GF-D8 (cell line): ENCODE measurements at regions not wholly inside any gene's neighbourhood (a gene's known extent, or its start where the extent isn't known, plus 50 kb on each side); places are given as distances from the start of the nearest gene placed in this dataset.

Experiments
- DNase-seq: peaks from one replicate; lab custom pipeline; 2025; lab: John Stamatoyannopoulos, UW

DNA sequence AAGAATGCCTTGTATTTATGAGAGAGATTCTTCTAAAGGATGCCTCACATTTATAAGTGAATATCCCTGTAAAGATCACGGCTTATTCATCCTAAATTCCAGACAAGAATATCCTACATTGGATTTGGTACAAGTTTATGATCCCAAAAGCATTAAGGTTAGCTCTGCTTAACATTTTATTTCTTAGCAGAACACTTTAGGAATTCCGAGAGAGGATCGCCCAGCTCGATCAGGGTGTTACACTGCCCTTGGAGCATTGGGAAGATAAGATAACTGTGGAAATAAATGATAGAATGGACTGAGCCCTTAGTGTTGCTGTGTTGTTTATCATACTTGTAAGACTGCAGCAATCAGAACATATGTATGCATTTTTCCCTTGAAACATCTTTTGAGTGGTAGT lies 223.0 kb upstream of the CDIN1 start:
- DNase-seq, result no peak

DNA sequence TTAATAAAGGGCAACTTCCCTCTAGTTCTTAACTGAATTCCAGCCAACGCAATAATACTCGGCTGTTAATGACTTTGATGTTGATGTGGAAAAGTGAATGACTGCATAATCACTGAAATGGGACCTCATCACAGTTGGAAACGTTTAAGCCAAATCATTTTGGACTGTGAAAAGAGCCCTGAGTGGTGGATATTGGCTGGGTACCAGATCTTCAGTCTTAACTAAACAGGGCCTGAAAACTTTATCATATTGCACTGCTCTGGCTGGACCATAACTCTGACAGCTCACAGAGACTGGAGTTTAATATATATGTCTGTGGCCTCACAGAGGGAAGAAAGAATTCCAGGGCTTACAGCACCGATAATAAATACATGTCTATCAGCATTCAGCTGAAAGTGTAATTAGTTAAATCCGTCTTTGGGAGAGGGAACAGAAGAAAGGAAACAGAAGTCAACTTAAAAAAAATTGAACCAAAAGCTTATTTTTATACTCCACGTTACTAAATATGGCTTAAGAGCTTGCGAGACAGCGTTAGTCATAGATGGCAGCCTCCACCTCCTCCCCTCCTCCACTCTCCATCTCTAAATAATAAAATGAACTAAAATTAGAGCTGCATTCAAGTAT lies 222.3 kb upstream of the CDIN1 start:
- no peak for DNase-seq

DNA sequence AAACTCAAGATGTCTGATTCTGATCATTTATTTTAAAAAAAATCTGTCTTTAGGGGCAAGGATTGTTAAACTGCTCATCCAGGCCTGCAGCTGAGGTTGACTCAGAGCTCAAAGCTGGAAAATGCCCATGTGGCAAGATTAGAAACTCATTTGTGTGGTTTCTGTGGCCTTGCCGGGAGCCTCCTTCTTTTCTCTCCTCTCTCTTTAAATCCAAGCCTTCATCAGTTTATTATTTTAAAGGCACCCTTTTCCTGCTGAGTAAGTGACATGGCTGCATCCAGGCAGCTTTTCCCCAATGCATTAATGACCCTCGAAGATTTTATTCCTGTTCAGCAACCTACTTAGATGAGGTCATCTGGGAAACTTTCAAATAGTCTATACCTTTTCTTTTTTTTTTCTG lies 221.3 kb upstream of the CDIN1 start:
- DNase-seq, result no peak

DNA sequence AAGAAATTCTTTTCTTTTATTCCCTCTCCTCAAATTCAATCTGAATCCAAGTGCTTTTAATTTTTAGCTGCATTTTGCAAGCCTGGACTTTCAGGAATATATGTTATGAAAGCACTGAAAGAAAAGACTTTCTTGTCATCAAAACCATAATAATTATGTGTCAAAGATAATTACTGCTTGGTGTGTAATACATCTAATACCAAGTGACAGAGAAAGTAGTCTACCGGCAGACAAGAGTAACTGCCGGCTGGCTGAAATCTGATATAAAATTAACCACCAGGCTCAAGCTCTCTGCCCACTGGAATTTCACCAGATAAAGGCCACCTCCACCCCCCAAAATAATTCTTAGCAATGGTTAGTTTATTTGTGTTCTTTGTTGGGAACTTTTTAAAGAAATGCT lies 220.9 kb upstream of the CDIN1 start:
- no peak for DNase-seq

DNA sequence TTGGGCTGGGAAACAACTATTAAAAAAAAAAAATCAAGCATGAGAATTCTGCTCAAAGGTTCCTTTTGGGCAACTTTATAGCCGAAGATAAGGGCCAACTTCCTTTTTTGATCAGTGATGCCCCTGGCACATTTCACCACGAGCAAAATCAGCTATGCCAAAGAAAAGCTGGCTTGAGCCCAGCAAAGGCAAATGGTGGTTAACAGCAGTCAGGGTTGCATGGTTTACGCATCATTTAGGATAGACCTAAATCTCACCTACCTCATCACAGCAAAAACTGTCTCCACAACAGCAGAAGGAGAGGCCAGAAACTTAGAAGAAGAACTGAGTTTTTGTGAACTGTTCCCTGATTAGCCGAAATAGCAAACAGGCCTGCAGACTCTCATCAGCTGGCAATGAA lies 220.1 kb upstream of the CDIN1 start:
- DNase-seq, result no peak

DNA sequence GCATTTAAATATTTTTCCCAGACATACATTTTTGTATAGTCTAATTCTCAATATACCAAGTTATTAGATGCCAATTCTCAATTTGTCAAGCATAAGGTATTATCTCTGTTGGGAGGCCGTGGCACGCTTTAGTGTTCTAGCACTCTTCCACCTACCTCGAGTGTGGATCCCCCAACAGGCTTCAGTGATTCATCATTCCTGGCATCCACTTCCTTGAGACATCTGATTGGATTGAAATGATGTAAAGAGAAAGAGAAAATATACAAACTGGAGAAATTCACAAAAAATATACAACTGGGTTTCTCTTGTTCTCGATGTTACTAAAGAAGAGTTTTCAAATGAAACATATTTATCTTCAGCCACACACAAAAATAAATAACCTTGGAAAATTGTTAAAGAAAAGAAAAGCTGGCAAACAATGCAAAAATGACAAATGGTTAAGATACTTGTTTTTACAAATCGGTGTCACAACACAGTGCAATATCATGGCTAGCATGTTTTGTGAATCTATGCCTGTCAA lies 218.0 kb upstream of the CDIN1 start:
- DNase-seq, result no peak

DNA sequence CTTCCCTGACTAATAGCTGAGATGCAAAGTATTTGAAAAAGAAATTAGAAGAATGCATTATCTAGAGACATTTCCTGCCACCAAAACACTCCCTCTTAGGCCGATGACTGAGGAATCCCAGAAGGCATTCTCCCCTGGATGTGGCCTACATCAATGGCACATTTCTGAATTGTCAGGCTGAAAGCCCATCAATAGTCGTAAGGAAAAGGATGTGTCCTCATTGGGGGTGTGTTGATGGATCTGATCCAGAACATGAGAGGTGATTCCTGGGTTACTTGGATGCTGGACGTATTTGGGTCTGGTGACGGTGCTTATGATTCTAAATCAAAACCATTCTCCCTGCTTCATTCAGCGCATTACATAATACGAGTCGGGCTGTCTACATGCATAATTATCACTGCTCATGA lies 216.9 kb upstream of the CDIN1 start:
- DNase-seq, result no peak

DNA sequence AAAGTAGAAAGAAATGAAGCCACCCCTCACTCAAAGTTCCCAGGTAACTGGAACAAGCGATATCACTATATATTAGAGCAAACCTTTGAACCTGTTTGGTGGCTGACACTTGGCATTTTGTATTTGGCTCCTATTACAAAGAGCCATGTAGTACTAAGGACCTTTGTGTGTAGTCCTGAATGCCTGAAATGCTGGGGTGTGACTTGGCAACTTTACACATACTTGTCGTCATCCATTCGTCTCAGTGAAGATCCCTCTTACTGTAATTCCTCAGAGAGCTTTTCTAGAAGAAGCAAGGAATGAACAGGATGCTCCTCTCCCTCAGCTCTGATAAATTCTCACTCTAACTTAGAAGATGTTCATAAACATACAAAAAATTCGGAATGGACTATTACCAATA lies 216.1 kb upstream of the CDIN1 start:
- no peak for DNase-seq

DNA sequence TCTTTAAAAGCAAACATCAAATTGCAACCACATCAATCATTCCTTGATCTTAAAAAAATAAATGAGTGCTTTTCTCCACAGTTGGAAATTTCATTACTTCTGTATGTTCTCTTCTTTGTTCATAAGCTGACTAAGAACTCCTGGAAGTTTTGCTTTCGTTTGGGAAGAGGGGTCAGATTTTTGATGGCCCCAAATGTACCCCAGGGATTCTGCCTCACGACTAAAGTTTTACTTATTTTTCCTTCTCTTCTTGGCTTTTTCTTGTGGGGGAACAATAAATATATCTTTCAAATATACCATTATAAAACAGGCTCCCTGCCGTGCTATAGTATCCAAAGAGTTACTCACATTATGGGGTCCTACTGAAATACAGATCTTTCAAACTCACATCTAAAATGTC lies 215.0 kb upstream of the CDIN1 start:
- no peak for DNase-seq

DNA sequence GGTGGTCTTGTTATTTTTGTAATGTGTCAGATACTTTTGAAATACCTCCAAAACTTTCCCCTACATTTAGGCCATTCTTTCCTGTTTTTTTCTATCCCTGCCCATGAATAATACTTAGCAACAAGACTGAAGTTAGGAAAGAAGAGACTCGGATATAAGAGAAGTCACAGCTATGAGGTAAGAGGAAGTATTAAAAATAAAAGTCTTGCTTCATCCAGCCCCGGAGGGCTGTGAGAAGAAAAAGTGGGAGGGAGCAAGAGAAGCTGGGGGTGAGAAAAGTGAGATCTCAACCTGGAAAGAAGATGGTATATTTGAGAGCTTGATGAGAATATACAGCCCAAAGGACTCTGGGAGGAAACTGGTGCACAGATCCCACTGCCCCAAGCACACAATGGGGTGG lies 213.5 kb upstream of the CDIN1 start:
- DNase-seq, result peak; percentile 22

DNA sequence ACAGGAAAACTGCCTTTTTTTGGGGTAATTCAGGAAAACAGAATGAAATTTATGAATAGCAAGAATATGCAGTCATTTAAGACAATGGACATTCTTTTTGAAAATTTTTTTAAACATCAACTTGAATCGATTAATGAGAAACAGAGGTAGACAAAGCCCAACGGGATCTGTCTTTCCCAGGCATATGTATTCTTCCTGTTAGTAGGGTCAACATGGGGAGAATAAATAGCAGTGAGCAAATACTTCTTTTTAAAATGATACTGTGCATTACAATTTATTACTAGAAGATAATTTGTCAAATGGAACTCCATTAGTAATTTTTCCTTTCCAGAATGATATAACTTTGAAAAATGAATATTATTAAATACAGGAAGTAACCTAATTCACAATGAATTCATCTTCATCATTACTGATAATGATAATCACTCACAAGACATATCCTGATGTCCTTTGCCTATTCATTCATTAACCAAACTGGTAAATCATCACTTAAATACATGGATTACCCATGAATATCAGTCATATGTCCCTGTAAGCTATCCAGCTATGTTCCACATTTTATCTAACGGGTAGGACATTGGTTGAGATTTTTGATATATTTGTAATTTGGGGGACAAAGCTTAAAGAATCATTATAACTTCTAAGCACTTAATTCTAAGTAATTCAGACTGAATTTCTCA lies 209.2 kb upstream of the CDIN1 start:
- no peak for DNase-seq

DNA sequence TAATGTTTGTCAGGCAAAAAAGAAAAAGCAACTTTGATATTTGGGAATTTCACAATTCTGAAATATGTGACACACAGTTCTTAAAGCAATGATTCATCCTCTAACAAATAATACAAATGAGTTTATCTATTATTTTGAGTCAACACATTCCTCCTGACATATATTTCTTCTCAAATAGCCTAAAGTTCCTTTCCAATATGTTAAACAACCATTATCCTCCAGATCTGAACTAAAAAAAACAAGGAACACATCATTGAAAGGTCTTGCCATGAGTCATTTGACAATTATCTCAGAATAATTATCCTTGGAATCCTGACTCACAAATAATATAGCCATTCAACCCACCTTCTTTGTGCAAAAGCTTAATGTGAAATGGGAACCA lies 208.7 kb upstream of the CDIN1 start:
- DNase-seq, result no peak

DNA sequence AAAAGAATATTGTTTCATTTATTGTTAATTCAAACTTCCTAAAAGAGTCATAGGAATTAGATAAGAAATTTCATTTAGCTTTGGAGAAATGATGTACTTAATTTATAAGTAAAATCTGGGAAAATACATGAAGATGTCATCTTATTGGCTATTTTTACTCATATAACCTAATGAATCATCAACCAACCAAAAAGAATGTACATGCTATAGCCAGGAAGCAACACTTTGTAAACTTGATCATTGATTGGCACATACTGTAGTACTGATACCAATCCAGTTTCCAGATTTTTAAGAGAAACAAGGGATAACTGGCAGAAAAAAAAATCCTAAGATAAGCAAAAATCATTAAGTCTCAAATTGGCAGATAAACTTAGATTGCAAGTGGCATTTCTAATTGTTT lies 207.9 kb upstream of the CDIN1 start:
- no peak for DNase-seq

DNA sequence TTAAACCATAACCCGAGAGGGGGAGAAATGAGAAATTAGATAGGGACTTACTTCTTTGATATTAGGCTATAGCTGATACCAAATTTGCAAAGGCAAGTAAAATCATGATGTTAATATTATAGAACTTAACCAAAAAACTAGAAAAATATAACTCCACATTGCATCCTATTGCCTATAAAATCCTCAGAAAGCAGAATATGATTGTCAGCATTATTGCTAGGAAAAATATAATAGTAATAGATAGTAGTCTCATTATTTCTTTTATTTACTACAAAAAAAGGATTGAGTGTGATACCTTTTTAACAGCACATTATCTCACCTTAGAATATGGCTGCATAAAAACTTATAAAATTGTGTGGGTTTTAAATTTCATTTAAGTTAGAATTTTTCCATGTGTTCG lies 206.5 kb upstream of the CDIN1 start:
- DNase-seq, result no peak

DNA sequence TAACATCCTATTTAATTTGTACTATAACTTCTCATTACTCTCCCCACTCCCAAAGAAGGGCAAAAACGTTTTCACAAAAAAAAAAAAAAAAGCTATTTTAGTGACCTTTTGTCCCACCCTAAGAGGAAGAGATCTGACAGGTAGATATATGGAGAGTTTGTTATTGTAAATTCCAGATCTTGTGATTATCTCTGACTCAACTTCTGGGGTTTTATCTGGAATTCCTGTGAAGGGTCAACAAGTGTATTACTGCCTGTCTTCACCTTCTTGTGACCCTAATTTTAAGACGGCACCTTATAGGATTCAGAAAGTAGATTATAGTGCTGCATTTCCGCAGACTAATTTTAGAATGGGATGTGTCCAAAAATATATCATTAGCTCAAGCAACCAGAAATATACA lies 205.9 kb upstream of the CDIN1 start:
- DNase-seq, result no peak

DNA sequence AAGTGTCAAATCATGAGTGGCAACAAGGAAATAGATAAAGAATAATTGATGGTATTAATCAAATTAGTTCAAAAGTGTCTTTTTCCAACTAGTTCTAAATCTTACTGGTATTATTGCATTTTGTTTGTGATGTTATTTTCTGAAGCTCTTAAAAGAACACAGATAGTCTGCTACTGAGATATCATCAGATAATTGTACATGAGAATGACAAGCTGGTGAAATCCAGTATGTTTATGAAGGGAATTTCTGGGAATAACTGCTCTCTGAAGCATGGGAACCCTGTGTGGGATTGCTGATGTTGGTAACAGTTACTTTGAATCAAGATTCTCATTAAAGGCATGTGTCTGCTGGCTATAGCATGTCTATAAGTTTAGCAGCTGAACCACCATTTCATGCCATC lies 190.3 kb upstream of the CDIN1 start:
- DNase-seq, result no peak

DNA sequence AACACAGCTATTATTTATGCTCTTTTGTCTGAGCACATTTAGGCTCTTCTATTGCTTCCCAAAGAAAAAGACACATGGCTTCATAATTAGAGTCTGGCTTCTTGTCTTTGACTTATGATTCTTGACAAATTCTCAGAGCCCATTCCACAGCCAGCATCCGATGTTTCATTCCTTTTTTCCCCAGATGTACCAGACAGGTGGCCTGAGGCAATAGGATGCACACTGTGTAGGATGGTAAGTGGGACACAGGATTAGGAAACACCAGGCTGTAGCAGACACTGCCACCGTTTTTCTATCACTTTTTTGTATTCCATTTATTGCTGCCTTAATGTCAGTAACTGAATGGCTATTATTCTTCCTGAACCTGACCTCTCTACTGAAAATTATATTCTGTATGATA lies 188.9 kb upstream of the CDIN1 start:
- no peak for DNase-seq

DNA sequence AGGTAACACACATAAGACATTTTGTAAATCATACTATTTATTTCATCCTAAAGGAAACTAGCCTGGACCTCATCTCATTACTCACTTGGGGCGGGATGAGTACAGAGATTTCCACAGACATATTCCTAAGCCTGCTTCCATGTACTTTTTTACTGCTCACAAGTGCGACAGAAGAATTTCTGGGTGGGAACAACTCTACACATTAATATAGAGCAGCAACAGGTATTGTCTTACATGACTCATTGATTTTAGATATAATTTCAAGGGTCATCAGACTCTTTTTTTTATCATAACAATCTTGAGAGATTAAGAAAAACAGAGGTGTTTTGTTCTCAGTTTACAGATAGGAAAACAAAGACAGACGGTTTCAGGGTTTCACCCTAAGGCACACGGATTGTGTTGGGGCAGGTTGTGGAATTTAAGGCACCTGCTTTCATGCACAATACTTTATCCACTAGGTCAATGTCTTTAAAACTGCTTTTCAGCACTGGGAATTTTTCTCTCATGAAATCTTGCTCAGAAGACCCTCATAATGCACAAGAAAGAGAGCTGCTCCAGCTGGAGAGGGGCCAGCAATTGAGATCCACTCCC lies 186.7 kb upstream of the CDIN1 start:
- DNase-seq, result no peak

DNA sequence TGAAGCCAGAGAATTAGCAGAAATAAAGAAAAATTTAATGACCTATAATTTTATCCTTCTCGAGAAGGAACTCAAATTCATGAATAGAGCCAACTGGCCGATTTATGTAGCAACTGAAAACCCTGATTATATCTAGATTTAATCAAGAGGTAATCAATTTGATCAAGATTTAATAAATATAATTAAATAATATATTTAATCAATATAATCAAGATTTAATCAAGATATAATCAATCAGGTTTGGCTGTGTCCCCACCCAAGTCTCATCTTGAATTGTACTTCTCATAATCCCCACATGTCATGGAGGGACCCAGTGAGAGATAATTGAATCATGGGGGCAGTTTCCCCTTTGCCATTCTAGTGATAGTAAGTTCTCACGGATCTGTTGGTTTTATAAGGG lies 181.2 kb upstream of the CDIN1 start:
- no peak for DNase-seq

DNA sequence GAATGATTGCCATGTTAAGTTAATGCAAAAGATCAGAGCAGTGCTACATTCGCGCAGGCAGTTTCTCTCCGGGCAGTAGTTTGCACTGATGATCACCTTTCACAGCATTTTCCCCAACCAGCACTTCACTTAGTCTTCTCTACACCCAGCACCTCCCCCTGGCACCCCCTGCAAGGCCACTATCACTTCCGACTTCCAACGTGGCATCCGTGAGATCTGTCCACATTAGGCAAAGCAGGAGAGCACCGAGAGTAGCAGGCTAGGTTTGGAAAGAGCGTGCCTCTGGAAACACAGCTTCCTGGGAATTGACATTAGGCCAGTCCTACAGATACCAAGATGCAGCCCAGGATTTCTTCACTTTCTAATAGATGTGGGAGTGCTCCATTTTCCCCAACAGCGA lies 180.2 kb upstream of the CDIN1 start:
- no peak for DNase-seq

DNA sequence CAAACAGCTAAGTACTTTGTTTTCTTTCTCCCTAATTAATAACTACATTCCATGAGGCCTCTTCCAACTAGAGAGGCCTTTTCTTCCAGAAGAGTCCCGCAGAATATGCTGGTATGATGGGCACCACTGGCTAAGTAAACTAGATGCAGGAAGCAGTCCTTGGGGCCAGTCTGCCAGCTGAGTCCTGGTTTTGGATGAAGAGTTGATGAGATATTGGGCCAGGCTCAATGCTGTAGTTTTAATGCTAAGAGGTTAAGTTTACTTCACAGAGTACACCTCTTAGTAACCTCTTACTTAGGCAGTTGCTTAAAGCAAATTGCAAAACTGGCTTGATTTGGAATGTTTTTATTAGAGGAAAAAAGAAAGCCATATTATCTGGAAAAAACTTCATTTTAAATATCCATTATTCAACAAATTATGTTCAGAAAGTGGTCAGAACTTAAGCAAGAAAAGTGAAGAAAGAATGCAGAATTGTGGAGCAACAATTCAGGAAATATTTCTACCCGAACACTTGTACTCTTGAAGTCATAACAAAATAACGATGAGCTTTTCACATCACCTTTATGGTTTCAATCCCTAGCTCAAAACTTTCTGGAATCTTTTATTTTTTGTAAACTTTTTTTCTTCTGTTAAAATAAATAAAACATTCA lies 178.4 kb upstream of the CDIN1 start:
- no peak for DNase-seq

DNA sequence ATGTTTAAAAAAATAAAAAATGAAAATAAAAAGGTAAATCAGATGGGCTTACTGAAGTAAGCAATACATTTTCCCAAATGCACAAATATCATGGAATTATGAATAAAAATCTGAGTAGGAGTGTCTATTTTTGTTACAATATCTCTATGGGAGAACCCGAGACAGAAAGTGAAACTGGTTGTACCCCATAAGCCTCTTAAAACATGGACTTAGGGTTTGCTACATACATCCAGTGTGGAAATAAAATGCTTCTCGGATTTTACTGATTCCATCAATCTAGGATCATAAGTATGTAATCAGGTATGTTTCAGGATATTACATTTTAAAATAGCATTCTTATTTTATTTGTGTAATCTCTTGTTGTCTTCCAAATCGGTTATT lies 177.8 kb upstream of the CDIN1 start:
- DNase-seq, result no peak

DNA sequence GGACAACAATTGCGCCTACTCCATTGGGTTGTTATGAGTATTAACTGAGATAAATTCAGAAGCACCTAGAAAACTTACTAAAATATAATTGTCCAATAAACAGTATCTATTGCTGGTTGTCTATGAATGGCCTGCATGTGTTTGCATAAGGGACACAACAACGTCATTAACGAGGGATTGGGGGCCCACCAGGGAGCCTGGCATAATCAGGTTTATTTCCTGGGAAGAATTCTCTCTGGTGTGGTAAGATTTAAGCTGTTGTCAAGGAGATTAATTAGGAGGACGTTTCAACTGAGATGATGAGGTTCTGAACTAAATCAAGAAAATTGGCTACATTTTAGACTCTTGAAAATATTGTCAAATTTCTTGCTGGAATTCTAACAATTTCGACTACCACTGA lies 176.1 kb upstream of the CDIN1 start:
- DNase-seq, result no peak
